Thyroid gland (tissue), 4 donors: ENCODE measurements at regions not wholly inside any gene's neighbourhood (a gene's known extent, or its start where the extent isn't known, plus 50 kb on each side); places are given as distances from the start of the nearest gene placed in this dataset.

Source experiments
- POLR2A ChIP-seq, 2 donors: fragments of 450-650 bp; IDR thresholded peaks; one replicate each; pipeline ENCODE4 v1.6.1; 2017; ENCODE audit warnings: antibody characterized with exemption in 2 of 2, mild to moderate bottlenecking in 2 of 2, moderate library complexity in 1 of 2
- TF ChIP-seq, protein P1 (sequence below), 6 experiments: fragments of 200-600 bp in 3 of 6; fragments of 450-650 bp in 3 of 6; sonication (generic) in 3 of 6; IDR thresholded peaks; one replicate each; pipeline ENCODE4 v1.5.1; 2016 to 2019; ENCODE audit warnings: antibody characterized with exemption in 6 of 6, mild to moderate bottlenecking in 2 of 6, inconsistent platforms in 1 of 6, moderate library complexity in 1 of 6

GRCh38 chr16:7849841-7850240 lies 517.2 kb downstream of the RBFOX1 start:
- TF ChIP-seq, protein P1, sequence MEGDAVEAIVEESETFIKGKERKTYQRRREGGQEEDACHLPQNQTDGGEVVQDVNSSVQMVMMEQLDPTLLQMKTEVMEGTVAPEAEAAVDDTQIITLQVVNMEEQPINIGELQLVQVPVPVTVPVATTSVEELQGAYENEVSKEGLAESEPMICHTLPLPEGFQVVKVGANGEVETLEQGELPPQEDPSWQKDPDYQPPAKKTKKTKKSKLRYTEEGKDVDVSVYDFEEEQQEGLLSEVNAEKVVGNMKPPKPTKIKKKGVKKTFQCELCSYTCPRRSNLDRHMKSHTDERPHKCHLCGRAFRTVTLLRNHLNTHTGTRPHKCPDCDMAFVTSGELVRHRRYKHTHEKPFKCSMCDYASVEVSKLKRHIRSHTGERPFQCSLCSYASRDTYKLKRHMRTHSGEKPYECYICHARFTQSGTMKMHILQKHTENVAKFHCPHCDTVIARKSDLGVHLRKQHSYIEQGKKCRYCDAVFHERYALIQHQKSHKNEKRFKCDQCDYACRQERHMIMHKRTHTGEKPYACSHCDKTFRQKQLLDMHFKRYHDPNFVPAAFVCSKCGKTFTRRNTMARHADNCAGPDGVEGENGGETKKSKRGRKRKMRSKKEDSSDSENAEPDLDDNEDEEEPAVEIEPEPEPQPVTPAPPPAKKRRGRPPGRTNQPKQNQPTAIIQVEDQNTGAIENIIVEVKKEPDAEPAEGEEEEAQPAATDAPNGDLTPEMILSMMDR (IDR thresholded peaks at IDR 0.05) = no peak
- no peak for TF ChIP-seq POLR2A (IDR thresholded peaks at IDR 0.05)
